Memory B cell (primary cell): ENCODE measurements at regions not wholly inside any gene's neighbourhood (a gene's known extent, or its start where the extent isn't known, plus 50 kb on each side); places are given as distances from the start of the nearest gene placed in this dataset.

Source experiments
- ATAC-seq: fragments of 150-1000 bp; cut with Tn5 transposase; 2 replicates; pipeline ENCODE4 v1.10.0; 2021; ENCODE audit warnings: low read depth, mild to moderate bottlenecking, moderate library complexity
- DNase-seq, 2 donors: peaks; one replicate each; pipeline ENCODE4 v3.0.0; 2022; ENCODE audit warnings: low spot score in 2 of 2
- H3K27ac Mint-ChIP-seq: one replicate; pipeline ENCODE4 v1.8.0; 2022; ENCODE audit warnings: mild to moderate bottlenecking, moderate library complexity, mixed read lengths
- H3K27me3 Mint-ChIP-seq: one replicate; pipeline ENCODE4 v1.8.0; 2022; ENCODE audit warnings: mixed read lengths
- H3K36me3 Mint-ChIP-seq: one replicate; pipeline ENCODE4 v1.8.0; 2022; ENCODE audit warnings: mild to moderate bottlenecking, mixed read lengths
- H3K4me1 Mint-ChIP-seq: one replicate; pipeline ENCODE4 v1.8.0; 2022; ENCODE audit warnings: mixed read lengths
- H3K4me3 Mint-ChIP-seq: one replicate; pipeline ENCODE4 v1.8.0; 2022; ENCODE audit warnings: mild to moderate bottlenecking, moderate library complexity, mixed read lengths
- H3K9me3 Mint-ChIP-seq: one replicate; pipeline ENCODE4 v1.8.0; 2022; ENCODE audit warnings: mixed read lengths

DNA sequence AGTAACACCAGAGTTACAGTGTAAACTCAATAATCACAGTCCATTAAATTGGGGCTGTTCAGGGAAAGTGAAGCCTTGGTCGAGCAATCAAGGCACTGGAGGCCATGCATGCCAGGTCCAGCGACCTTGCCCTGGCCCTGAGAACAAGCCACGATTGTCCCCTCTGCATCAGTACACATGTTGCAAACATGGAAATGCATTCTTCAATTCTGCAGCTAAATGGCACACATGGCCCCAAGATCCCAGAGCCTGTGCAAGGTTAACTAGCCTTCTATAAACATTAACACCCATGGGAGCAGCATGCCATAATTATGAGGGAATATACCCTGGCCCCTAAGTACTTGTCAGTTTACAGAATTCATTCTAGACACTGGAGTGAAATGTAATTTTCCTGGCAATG lies 204.7 kb downstream of the HS3ST3B1 start:
- H3K27me3 Mint-ChIP-seq: peaks cover 4% of the 10 kb centered on the region
- peaks cover 1% of the 10 kb centered on the region for H3K9me3 Mint-ChIP-seq
- no peak for ATAC-seq

DNA sequence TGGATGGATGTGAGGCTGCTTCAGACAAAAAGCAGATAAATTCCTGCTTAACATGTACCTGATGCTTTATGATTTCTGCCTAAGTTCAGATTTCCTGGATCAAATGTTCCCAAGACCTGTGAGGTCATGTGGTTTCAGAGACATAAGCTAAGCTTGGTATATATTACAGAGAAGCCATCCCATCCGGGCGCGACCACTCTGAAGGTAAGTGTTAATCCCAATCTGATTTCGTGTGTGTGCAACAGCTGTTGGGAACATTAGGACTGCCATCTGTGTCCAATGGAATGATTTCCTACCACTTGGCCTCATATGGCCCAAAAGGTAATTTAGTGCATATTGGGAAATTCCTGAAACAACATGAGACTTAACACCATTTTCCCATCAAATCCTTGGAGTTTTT lies 199.1 kb downstream of the HS3ST3B1 start:
- Mint-ChIP-seq H3K9me3 (peaks cover 5% of the 10 kb centered on the region), H3K27ac (no peak overlapping the region), H3K27me3 (peaks cover 6% of the 10 kb centered on the region), H3K4me1 (no peaks in the 10 kb centered on the region), H3K36me3 (peaks cover 3% of the 10 kb centered on the region), H3K4me3 (no peak overlapping the region)
- DNase-seq (no peak), ATAC-seq (no peak)

More for the DNA sequence above, 204.7 kb downstream of the HS3ST3B1 start:
- H3K4me3 Mint-ChIP-seq: no peak overlapping the region
- H3K36me3 Mint-ChIP-seq: peaks cover 1% of the 10 kb centered on the region
- no peak overlapping the region for H3K27ac Mint-ChIP-seq
- DNase-seq: no peak
- no peaks in the 10 kb centered on the region for H3K4me1 Mint-ChIP-seq

DNA sequence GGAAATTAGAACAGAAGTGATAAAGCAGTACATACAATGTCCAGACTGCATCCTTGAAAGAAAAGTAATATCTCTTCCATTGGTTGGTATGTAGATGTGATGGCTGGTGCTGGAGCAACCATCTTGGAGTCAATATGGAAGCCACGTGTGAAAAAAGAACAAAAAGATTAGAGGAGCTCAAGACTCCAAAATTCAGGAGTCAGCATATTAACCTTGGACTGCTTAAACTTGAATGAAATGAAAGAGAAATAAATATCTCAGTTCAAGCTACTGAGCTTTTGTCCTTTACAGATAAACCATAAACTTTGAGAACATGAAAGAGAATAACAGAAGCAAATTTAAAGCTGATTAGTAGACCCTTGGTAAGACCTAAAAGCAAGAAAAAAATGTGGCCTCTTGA lies 197.9 kb downstream of the HS3ST3B1 start:
- H3K27me3 Mint-ChIP-seq: peaks cover 4% of the 10 kb centered on the region
- no peak overlapping the region for H3K27ac Mint-ChIP-seq
- DNase-seq (no peak), ATAC-seq (no peak)
- peaks cover 3% of the 10 kb centered on the region for H3K36me3 Mint-ChIP-seq
- H3K4me3 Mint-ChIP-seq: no peak overlapping the region
- H3K9me3 Mint-ChIP-seq: peaks cover 7% of the 10 kb centered on the region
- no peaks in the 10 kb centered on the region for H3K4me1 Mint-ChIP-seq

DNA sequence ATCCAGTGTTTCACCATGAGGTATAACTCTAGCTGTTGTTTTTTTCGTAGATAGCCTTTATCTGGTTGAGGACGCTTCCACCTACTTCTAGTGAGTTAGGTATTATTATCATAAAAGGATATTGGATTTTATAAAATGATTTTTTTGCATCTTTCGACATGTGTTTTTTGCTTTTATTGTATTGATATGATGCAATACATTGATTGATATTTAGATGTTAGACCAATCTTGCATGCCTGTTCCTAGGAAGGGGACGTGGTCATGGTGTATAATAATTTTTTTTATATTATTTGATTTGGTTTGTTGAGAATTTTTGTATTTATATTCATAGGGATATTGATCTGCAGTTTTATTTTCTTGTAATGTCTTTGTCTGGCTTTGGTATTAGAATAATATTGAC lies 193.3 kb downstream of the HS3ST3B1 start:
- H3K4me1 Mint-ChIP-seq: no peaks in the 10 kb centered on the region
- no peak for DNase-seq
- H3K4me3 Mint-ChIP-seq: no peak overlapping the region
- ATAC-seq: no peak
- peaks cover 4% of the 10 kb centered on the region for H3K27me3 Mint-ChIP-seq
- peaks cover 3% of the 10 kb centered on the region for H3K36me3 Mint-ChIP-seq
- no peak overlapping the region for H3K27ac Mint-ChIP-seq
- H3K9me3 Mint-ChIP-seq: peaks cover 7% of the 10 kb centered on the region

DNA sequence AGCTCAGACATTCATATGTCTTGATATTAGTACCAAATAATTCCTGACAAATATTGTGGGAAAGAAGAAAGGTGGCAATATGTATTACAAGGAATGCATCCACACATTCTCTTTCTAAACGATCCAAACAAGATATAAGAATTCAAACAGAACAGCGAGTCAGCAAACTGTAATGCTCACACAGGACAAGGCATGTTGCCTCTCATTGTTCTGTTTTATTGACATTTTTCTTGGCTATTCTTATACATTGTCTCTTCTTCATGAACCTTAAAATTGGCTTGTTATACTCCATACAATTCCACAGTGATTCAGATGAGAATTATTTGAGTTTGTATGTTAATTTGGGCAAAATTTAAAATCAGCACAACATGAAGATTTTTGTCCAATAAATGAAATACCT lies 189.1 kb downstream of the HS3ST3B1 start:
- peaks cover 3% of the 10 kb centered on the region for H3K9me3 Mint-ChIP-seq
- DNase-seq (no peak), ATAC-seq (no peak)
- H3K4me1 Mint-ChIP-seq: no peaks in the 10 kb centered on the region
- H3K36me3 Mint-ChIP-seq: no peaks in the 10 kb centered on the region
- H3K4me3 Mint-ChIP-seq: no peak overlapping the region
- no peak overlapping the region for H3K27ac Mint-ChIP-seq
- no peaks in the 10 kb centered on the region for H3K27me3 Mint-ChIP-seq

DNA sequence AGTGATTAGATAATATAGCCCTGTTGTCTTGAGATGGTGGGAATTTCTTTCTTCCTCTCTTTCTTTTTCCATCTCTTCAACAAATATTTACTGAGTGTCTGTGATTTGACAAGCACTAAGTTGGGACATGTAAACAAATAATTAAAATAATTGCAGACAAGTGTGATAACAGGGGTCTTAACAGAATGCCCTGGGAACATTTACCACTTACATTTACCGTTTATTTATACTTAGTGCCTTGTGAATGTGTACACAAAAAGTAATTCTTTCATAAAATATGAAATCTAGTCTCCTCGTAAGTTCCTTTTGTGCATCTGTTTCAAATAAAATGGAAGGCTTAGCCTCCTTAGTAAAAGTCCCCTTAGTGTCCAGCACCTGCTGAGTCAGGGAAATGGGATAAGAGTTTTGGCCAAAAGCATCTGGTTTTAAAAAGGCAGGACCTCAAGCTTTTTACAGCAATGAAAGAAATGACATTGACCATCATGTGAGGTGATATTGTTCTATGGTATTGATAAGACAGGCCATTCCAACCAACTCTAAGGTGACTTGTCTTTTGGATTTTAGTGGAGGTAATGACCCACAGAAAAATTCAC lies 188.2 kb downstream of the HS3ST3B1 start:
- no peaks in the 10 kb centered on the region for H3K4me1 Mint-ChIP-seq
- no peaks in the 10 kb centered on the region for H3K36me3 Mint-ChIP-seq
- H3K9me3 Mint-ChIP-seq: no peaks in the 10 kb centered on the region
- DNase-seq (no peak), ATAC-seq (no peak)
- no peak overlapping the region for H3K4me3 Mint-ChIP-seq
- H3K27ac Mint-ChIP-seq: no peak overlapping the region
- no peaks in the 10 kb centered on the region for H3K27me3 Mint-ChIP-seq

DNA sequence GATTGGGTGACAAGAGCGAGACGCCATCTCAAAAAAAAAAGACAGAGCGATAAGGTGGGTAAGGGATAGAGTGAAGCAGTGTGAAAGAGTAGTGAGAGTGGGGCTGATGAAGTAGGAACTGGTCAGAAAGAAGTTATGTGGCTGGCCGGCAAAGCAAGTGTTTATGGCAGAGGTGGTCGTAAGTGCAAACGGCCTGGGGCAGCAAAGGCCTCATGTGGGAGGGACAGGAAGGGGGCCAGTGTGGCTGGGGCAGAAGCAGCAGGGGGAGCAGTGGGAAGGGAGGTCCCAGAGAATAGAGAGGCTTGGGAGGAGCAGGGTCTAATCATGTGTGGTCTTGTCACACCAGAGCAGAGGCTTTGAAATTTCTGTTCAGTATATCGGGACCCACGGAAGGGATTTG lies 186.2 kb downstream of the HS3ST3B1 start:
- ATAC-seq: no peak
- no peaks in the 10 kb centered on the region for H3K4me1 Mint-ChIP-seq
- H3K27me3 Mint-ChIP-seq: peaks cover under 1% of the 10 kb centered on the region
- H3K9me3 Mint-ChIP-seq: no peaks in the 10 kb centered on the region
- H3K27ac Mint-ChIP-seq: no peak overlapping the region
- no peaks in the 10 kb centered on the region for H3K36me3 Mint-ChIP-seq
- no peak for DNase-seq
- H3K4me3 Mint-ChIP-seq: no peak overlapping the region

DNA sequence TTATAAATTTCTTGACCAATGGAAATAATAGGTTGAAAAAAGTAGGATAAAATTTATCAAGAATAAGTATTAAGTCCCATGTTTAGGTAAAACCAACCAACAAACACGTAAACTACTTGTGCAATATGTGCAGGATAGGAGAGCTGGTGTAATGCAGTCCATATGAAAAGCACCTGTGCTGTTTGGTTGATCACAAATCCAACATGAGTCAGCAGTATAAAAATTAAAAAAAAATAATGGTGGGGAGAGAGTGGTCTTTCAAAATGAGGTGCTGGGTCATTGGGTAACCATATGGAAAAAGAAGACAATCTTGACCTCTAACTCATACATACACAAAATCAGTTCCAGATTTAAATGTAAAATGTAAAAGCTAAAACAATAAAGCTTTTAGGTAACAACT lies 181.8 kb downstream of the HS3ST3B1 start:
- Mint-ChIP-seq H3K27me3 (peaks cover 3% of the 10 kb centered on the region), H3K4me1 (no peaks in the 10 kb centered on the region), H3K9me3 (peaks cover 2% of the 10 kb centered on the region), H3K4me3 (no peak overlapping the region), H3K36me3 (no peaks in the 10 kb centered on the region), H3K27ac (no peak overlapping the region)
- DNase-seq: no peak
- no peak for ATAC-seq

DNA sequence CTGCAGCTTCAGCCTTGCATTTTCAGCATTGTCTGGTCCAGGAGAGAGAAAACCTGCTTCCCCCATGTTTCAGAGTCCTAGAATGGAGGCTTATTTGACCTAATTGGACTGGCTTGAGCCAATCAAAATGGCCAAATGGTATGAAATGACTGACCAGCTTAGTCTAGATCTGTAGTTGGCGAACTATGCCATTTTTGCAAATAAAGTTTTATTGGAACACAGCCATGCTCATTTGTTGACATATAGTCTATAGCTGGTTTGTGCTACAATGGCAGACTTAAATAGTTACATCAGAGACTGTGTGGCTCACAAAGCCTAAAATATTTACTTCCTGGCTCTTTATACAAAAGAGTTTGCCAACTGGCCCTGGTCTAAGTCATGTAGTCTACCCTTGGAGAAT lies 180.8 kb downstream of the HS3ST3B1 start:
- peaks cover 5% of the 10 kb centered on the region for H3K27me3 Mint-ChIP-seq
- DNase-seq: no peak
- H3K27ac Mint-ChIP-seq: no peak overlapping the region
- no peaks in the 10 kb centered on the region for H3K4me1 Mint-ChIP-seq
- peaks cover 2% of the 10 kb centered on the region for H3K9me3 Mint-ChIP-seq
- no peaks in the 10 kb centered on the region for H3K36me3 Mint-ChIP-seq
- no peak for ATAC-seq
- H3K4me3 Mint-ChIP-seq: no peak overlapping the region

DNA sequence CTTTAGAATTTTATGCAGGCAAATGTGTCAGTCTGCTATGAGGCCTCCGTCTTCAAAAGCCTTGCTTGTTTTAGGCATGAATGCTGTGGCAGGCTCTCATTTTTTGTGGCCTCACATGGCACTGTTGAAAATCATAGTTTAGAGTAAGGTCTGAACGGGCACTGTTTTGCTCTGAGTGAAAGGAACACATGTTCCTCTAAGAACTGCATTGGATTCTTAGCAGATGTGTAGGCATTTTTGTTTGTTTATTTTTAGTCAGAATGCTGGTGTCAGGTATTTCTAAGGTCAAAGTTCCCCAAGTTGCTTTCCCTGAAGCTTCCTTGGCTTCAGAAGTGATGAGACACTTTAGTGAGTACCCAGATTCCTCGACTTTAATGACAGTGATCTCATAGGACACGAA lies 173.7 kb downstream of the HS3ST3B1 start:
- peaks cover 2% of the 10 kb centered on the region for H3K9me3 Mint-ChIP-seq
- H3K27ac Mint-ChIP-seq: no peak overlapping the region
- no peaks in the 10 kb centered on the region for H3K36me3 Mint-ChIP-seq
- no peak overlapping the region for H3K4me3 Mint-ChIP-seq
- no peaks in the 10 kb centered on the region for H3K4me1 Mint-ChIP-seq
- ATAC-seq: no peak
- no peak for DNase-seq
- peaks cover 5% of the 10 kb centered on the region for H3K27me3 Mint-ChIP-seq

DNA sequence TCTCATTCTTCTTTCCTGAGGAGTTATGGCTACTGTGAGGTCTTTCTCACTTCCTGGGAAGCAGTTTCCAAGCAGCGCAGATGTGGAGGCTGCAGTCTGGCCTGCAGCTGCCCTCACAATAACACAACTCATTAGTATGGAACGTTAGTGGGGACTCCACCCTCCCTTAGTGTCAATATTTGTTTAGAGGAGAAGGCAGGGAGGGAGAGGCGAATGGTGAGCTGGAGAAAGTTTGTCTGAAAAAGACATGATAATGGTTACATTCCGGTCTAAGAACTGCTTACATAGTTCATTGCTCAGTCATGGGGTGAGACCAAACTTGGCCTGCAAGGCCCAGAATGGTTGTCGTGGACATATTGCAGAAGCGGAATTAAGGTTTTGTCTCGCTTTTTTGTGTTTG lies 170.2 kb downstream of the HS3ST3B1 start:
- Mint-ChIP-seq H3K4me3 (no peak overlapping the region), H3K9me3 (peaks cover 5% of the 10 kb centered on the region), H3K4me1 (peaks cover 2% of the 10 kb centered on the region), H3K27ac (no peak overlapping the region), H3K36me3 (no peaks in the 10 kb centered on the region), H3K27me3 (peaks cover 3% of the 10 kb centered on the region)
- ATAC-seq (no peak), DNase-seq (no peak)

DNA sequence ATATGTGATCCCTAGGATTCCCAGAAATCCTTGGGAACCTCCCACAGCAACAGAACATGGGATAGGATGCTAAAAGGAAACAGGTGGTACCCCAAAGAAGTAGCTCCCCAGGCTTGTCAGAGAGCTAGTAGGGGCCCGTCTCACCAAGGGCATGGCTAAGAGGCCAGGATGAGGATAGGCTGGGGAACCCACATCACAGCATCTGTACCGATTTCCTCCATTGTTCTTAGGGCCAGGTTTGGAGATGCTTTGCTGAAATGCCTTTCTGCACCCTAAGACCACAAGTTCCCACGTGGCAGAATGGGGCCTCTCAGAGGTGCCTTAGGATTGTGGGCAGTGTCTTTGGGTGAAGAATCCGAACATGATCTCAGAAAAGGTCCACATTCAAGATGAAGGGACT lies 169.5 kb downstream of the HS3ST3B1 start:
- H3K27ac Mint-ChIP-seq: no peak overlapping the region

DNA sequence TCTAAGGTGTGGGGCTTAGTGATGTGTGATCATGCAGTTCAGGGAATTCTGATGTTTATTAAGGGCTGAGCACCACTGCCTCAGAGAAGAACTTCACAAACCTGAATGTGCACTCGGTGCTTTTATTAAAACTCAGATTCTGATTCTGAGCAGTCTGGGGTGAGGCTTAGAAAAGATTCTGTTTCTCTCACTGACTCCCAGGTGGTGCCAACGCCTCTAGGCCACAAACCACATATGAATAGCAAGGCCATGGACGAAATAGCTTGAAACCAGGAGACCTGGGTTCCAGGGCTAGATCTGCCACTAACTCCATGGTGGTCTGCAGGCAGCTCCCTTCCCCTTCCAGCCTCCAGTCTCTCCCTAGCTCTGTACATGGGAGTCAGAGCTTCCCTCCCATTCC lies 169.1 kb downstream of the HS3ST3B1 start:
- Mint-ChIP-seq H3K9me3 (peaks cover 5% of the 10 kb centered on the region), H3K4me3 (no peak overlapping the region), H3K4me1 (peaks cover 2% of the 10 kb centered on the region), H3K27ac (no peak overlapping the region), H3K36me3 (no peaks in the 10 kb centered on the region), H3K27me3 (no peaks in the 10 kb centered on the region)
- ATAC-seq (no peak), DNase-seq (no peak)

More for the DNA sequence above, 169.5 kb downstream of the HS3ST3B1 start:
- Mint-ChIP-seq H3K4me1 (peaks cover 2% of the 10 kb centered on the region), H3K27me3 (peaks cover 3% of the 10 kb centered on the region), H3K9me3 (peaks cover 5% of the 10 kb centered on the region), H3K36me3 (no peaks in the 10 kb centered on the region), H3K4me3 (no peak overlapping the region)
- no peak for DNase-seq
- ATAC-seq: no peak

DNA sequence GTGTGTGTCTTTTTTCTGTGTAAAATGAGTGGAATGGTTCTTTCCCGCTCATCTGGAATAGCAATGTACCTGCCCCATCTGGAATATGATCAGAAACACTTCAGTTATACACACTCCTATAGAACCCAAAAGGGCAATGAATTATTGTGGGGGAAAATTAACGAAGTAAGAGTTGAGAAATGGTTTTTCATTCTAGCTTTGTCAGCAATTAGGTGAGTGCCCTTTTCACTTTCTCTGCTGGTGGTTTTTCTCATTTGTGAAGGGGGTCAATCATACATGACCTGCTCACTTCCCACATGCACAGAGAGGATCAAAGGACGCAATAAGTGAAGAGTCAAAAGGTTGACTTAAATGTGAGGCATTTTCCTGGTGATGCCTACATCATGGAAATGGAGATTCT lies 168.0 kb downstream of the HS3ST3B1 start:
- H3K4me3 Mint-ChIP-seq: no peak overlapping the region
- peaks cover 2% of the 10 kb centered on the region for H3K4me1 Mint-ChIP-seq
- H3K36me3 Mint-ChIP-seq: no peaks in the 10 kb centered on the region
- no peak for DNase-seq
- ATAC-seq: no peak
- H3K27me3 Mint-ChIP-seq: peaks cover 2% of the 10 kb centered on the region
- no peak overlapping the region for H3K27ac Mint-ChIP-seq
- H3K9me3 Mint-ChIP-seq: peaks cover 5% of the 10 kb centered on the region

DNA sequence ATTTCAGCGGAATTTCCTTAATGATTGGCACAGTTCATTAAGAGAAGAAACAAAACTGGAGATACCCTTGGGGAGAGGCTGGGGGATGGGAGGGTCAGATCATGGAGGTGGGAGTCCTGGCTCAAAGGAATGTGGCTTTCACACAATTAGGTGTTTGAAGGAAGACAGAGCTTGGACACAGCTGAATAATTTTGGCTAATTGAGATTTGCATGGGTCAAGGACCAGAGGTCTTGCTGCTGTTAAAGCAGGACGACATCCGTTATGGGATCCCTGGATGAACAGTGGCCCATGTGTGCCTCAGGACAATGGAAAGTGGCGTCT lies 160.3 kb downstream of the HS3ST3B1 start:
- Mint-ChIP-seq H3K36me3 (peaks cover 2% of the 10 kb centered on the region), H3K9me3 (peaks cover 1% of the 10 kb centered on the region), H3K4me3 (no peak overlapping the region), H3K27me3 (peaks cover 6% of the 10 kb centered on the region), H3K27ac (no peak overlapping the region), H3K4me1 (peaks cover 4% of the 10 kb centered on the region)
- ATAC-seq: no peak
- DNase-seq: no peak
